GM18861 (cell line): ENCODE measurements at regions not wholly inside any gene's neighbourhood (a gene's known extent, or its start where the extent isn't known, plus 50 kb on each side); places are given as distances from the start of the nearest gene placed in this dataset.
"Not testable (repeated sequence)": the region's sequence is repeated elsewhere in the genome, so short reads cannot be mapped to it uniquely, and the experiment has no call there.

ENCODE experiments used
- ATAC-seq: cut with Tn5 transposase; IDR thresholded peaks from one replicate; pipeline ENCODE4 v1.9.1; 2021; ENCODE audit not compliant: unreplicated experiment

- peak; percentile 97 for ATAC-seq
These were observed 367.2 kb downstream of the OSTF1 start for GRCh38 chr9:75455444-75455921.

- ATAC-seq = no peak
These were observed 368.4 kb downstream of the OSTF1 start for GRCh38 chr9:75456698-75457097.

- no peak for ATAC-seq
These were observed 369.2 kb downstream of the OSTF1 start for GRCh38 chr9:75457474-75458011.

GRCh38 chr9:75459311-75459710, 371.0 kb downstream of the OSTF1 start:
- not testable (repeated sequence) for ATAC-seq

GRCh38 chr9:75461183-75461582, 372.9 kb downstream of the OSTF1 start:
- ATAC-seq = no peak

GRCh38 chr9:75462866-75463265, 374.6 kb downstream of the OSTF1 start:
- no peak for ATAC-seq

GRCh38 chr9:75463871-75464270, 375.6 kb downstream of the OSTF1 start:
- ATAC-seq = no peak

GRCh38 chr9:75464726-75465125, 376.4 kb downstream of the OSTF1 start:
- ATAC-seq = no peak

GRCh38 chr9:75467142-75467541, 378.8 kb downstream of the OSTF1 start:
- ATAC-seq = no peak

GRCh38 chr9:75471549-75472114, 383.3 kb downstream of the OSTF1 start:
- ATAC-seq = no peak

GRCh38 chr9:75482566-75482965, 394.3 kb downstream of the OSTF1 start:
- ATAC-seq = no peak

GRCh38 chr9:75483636-75484035, 395.3 kb downstream of the OSTF1 start:
- no peak for ATAC-seq

GRCh38 chr9:75487856-75488718, 399.8 kb downstream of the OSTF1 start:
- no peak for ATAC-seq

- no peak for ATAC-seq
These were observed 400.4 kb downstream of the OSTF1 start for GRCh38 chr9:75488719-75489110.

- ATAC-seq = no peak
These were observed 400.1 kb upstream of the PCSK5 start for GRCh38 chr9:75490326-75490725.

- ATAC-seq = no peak
These were observed 398.9 kb upstream of the PCSK5 start for GRCh38 chr9:75491533-75491932.

- ATAC-seq = no peak
These were observed 390.7 kb upstream of the PCSK5 start for GRCh38 chr9:75499812-75500211.

- no peak for ATAC-seq
These were observed 390.0 kb upstream of the PCSK5 start for GRCh38 chr9:75500479-75500878.

GRCh38 chr9:75500940-75501339, 389.5 kb upstream of the PCSK5 start:
- not testable (repeated sequence) for ATAC-seq

GRCh38 chr9:75504721-75505120, 385.8 kb upstream of the PCSK5 start:
- no peak for ATAC-seq

GRCh38 chr9:75505654-75506053, 384.8 kb upstream of the PCSK5 start:
- no peak for ATAC-seq

- no peak for ATAC-seq
These were observed 361.0 kb upstream of the PCSK5 start for GRCh38 chr9:75529463-75529862.
